GM18520 (cell line): ENCODE measurements at regions not wholly inside any gene's neighbourhood (a gene's known extent, or its start where the extent isn't known, plus 50 kb on each side); places are given as distances from the start of the nearest gene placed in this dataset.
"Not testable (repeated sequence)": the region's sequence is repeated elsewhere in the genome, so short reads cannot be mapped to it uniquely, and the experiment has no call there.

Source experiments
- ATAC-seq: cut with Tn5 transposase; IDR thresholded peaks from one replicate; pipeline ENCODE4 v1.9.1; 2021; ENCODE audit not compliant: unreplicated experiment

GRCh38 chr3:22660606-22661005 is 542.5 kb upstream of the UBE2E2 start:
- ATAC-seq = no peak

- ATAC-seq = no peak
Measured at GRCh38 chr3:22661121-22661700, 541.9 kb upstream of the UBE2E2 start.

GRCh38 chr3:22665528-22665927 is 537.6 kb upstream of the UBE2E2 start:
- ATAC-seq = no peak

GRCh38 chr3:22666736-22667135 is 536.4 kb upstream of the UBE2E2 start:
- ATAC-seq = no peak

- no peak for ATAC-seq
Measured at GRCh38 chr3:22671848-22672247, 531.3 kb upstream of the UBE2E2 start.

GRCh38 chr3:22684739-22685138 is 518.4 kb upstream of the UBE2E2 start:
- no peak for ATAC-seq

- ATAC-seq = no peak
Measured at GRCh38 chr3:22685597-22685996, 517.5 kb upstream of the UBE2E2 start.

- ATAC-seq = no peak
Measured at GRCh38 chr3:22691407-22691806, 511.7 kb upstream of the UBE2E2 start.

GRCh38 chr3:22691856-22692628 is 511.1 kb upstream of the UBE2E2 start:
- ATAC-seq = no peak

GRCh38 chr3:22700876-22701275 is 502.3 kb upstream of the UBE2E2 start:
- no peak for ATAC-seq

GRCh38 chr3:22704166-22704565 is 499.0 kb upstream of the UBE2E2 start:
- no peak for ATAC-seq

- no peak for ATAC-seq
Measured at GRCh38 chr3:22704571-22705354, 498.4 kb upstream of the UBE2E2 start.

- ATAC-seq = not testable (repeated sequence)
Measured at GRCh38 chr3:22706922-22707321, 496.2 kb upstream of the UBE2E2 start.

- no peak for ATAC-seq
Measured at GRCh38 chr3:22713936-22714335, 489.2 kb upstream of the UBE2E2 start.

GRCh38 chr3:22714749-22715148 is 488.4 kb upstream of the UBE2E2 start:
- no peak for ATAC-seq

GRCh38 chr3:22720596-22720995 is 482.5 kb upstream of the UBE2E2 start:
- ATAC-seq = no peak

- ATAC-seq = no peak
Measured at GRCh38 chr3:22724420-22724819, 478.7 kb upstream of the UBE2E2 start.

GRCh38 chr3:22728406-22728805 is 474.7 kb upstream of the UBE2E2 start:
- ATAC-seq = no peak

- ATAC-seq = no peak
Measured at GRCh38 chr3:22729212-22729611, 473.9 kb upstream of the UBE2E2 start.

GRCh38 chr3:22729981-22730380 is 473.1 kb upstream of the UBE2E2 start:
- ATAC-seq = no peak

- ATAC-seq = no peak
Measured at GRCh38 chr3:22730701-22731100, 472.4 kb upstream of the UBE2E2 start.

- no peak for ATAC-seq
Measured at GRCh38 chr3:22731901-22732300, 471.2 kb upstream of the UBE2E2 start.
